GM23338 (cell line): ENCODE measurements at regions not wholly inside any gene's neighbourhood (a gene's known extent, or its start where the extent isn't known, plus 50 kb on each side); places are given as distances from the start of the nearest gene placed in this dataset.
A peak's percentile ranks its signal among the peaks of the same experiment; 100 is the strongest.

ENCODE experiments used
- ATAC-seq: fragments of 200-7000 bp; cut with Tn5 transposase; 3 replicates; pipeline ENCODE4 v1.9.1; 2020
- DNase-seq: peaks from one replicate; pipeline ENCODE4 v3.0.0-alpha.2; 2015; ENCODE audit warnings: low spot score
- H2AFZ ChIP-seq: fragments of 200-600 bp; sonication (generic); 2 replicates; pipeline ENCODE4 v1.8.0; 2016; ENCODE audit warnings: antibody characterized with exemption, mild to moderate bottlenecking, moderate library complexity
- H3F3A ChIP-seq: fragments of 200-600 bp; sonication (generic); replicated peaks from 2 replicates; pipeline ENCODE4 v1.8.0; 2017; ENCODE audit warnings: antibody characterized with exemption, mixed run types, low read depth
- H3K27ac ChIP-seq: fragments of 200-600 bp; sonication (generic); 2 replicates; pipeline ENCODE4 v1.6.1; 2016; ENCODE audit warnings: low read depth
- H3K27me3 ChIP-seq: fragments of 200-600 bp; sonication (generic); 2 replicates; pipeline ENCODE4 v1.8.0; 2016; ENCODE audit warnings: mild to moderate bottlenecking, mixed run types, moderate library complexity; ENCODE audit not compliant: insufficient read depth
- H3K36me3 ChIP-seq: fragments of 200-600 bp; sonication (generic); 2 replicates; pipeline ENCODE4 v1.8.0; 2016; ENCODE audit warnings: mild to moderate bottlenecking; ENCODE audit not compliant: insufficient read depth
- H3K4me1 ChIP-seq: fragments of 200-600 bp; sonication (generic); 2 replicates; pipeline ENCODE4 v1.8.0; 2016; ENCODE audit warnings: mild to moderate bottlenecking, moderate library complexity; ENCODE audit not compliant: insufficient read depth
- H3K4me2 ChIP-seq: fragments of 200-600 bp; sonication (generic); 2 replicates; pipeline ENCODE4 v1.7.1; 2017; ENCODE audit warnings: mixed run types
- H3K4me3 ChIP-seq: fragments of 200-600 bp; sonication (generic); 2 replicates; pipeline ENCODE4 v1.6.1; 2016; ENCODE audit warnings: mixed run types
- H3K79me2 ChIP-seq: fragments of 200-600 bp; sonication (generic); replicated peaks from 2 replicates; pipeline ENCODE4 v1.8.0; 2017; ENCODE audit warnings: mild to moderate bottlenecking; ENCODE audit not compliant: insufficient read depth
- H3K9me2 ChIP-seq: fragments of 200-600 bp; sonication (generic); 2 replicates; pipeline ENCODE4 v1.8.0; 2017; ENCODE audit not compliant: insufficient read depth
- H4K20me1 ChIP-seq: fragments of 200-600 bp; sonication (generic); replicated peaks from 2 replicates; pipeline ENCODE4 v1.8.0; 2017; ENCODE audit warnings: mild to moderate bottlenecking; ENCODE audit not compliant: insufficient read depth
- H3K27ac Mint-ChIP-seq: 2 replicates; pipeline ENCODE4 v1.8.0; 2020; ENCODE audit warnings: inconsistent platforms, mild to moderate bottlenecking, moderate library complexity, mixed read lengths
- H3K27me3 Mint-ChIP-seq: 3 replicates; pipeline ENCODE4 v1.8.0; 2022; ENCODE audit warnings: low read depth, mild to moderate bottlenecking, moderate library complexity, mixed read lengths, inconsistent platforms; ENCODE audit not compliant: insufficient read depth, poor library complexity
- H3K36me3 Mint-ChIP-seq: 3 replicates; pipeline ENCODE4 v1.8.0; 2021; ENCODE audit warnings: low read depth, mild to moderate bottlenecking, inconsistent platforms, moderate library complexity, mixed read lengths
- H3K4me1 Mint-ChIP-seq: 3 replicates; pipeline ENCODE4 v1.8.0; 2020; ENCODE audit warnings: mild to moderate bottlenecking, inconsistent platforms, mixed read lengths
- H3K4me3 Mint-ChIP-seq: 3 replicates; pipeline ENCODE4 v1.8.0; 2021; ENCODE audit warnings: moderate library complexity, mild to moderate bottlenecking, inconsistent platforms, mixed read lengths
- H3K9me3 Mint-ChIP-seq: 3 replicates; pipeline ENCODE4 v1.8.0; 2020; ENCODE audit warnings: moderate library complexity, mild to moderate bottlenecking, inconsistent platforms, mixed read lengths
- CREB1 ChIP-seq: fragments of 250-450 bp; sonication (Bioruptor Pico); IDR thresholded peaks from 2 replicates; pipeline ENCODE4 v1.5.0; 2020; ENCODE audit warnings: low read depth, mild to moderate bottlenecking, moderate library complexity
- EZH2 ChIP-seq: fragments of 200-600 bp; sonication (generic); IDR thresholded peaks from one replicate; pipeline ENCODE4 v1.8.0; 2017; ENCODE audit warnings: antibody characterized with exemption, mild to moderate bottlenecking, low read depth; ENCODE audit not compliant: unreplicated experiment
- EZH2phosphoT487 ChIP-seq: fragments of 200-600 bp; sonication (generic); IDR thresholded peaks from one replicate; pipeline ENCODE4 v1.8.1; 2018; ENCODE audit warnings: antibody characterized with exemption; ENCODE audit not compliant: unreplicated experiment
- JUNB ChIP-seq: IDR thresholded peaks from one replicate; pipeline ENCODE4 v1.6.1; 2016; ENCODE audit warnings: antibody characterized with exemption; ENCODE audit not compliant: unreplicated experiment
- NANOG ChIP-seq: IDR thresholded peaks from 2 replicates; pipeline ENCODE4 v1.6.1; 2016; ENCODE audit warnings: antibody characterized with exemption, borderline replicate concordance
- STAT1 ChIP-seq: IDR thresholded peaks from one replicate; pipeline ENCODE4 v1.6.1; 2016; ENCODE audit warnings: antibody characterized with exemption; ENCODE audit not compliant: unreplicated experiment
- ZNF114 ChIP-seq: fragments of 250-450 bp; sonication (Bioruptor Pico); IDR thresholded peaks from 2 replicates; pipeline ENCODE4 v1.5.0; 2020; ENCODE audit warnings: mild to moderate bottlenecking, moderate library complexity
- ZNF331 ChIP-seq: fragments of 250-450 bp; sonication (Bioruptor Pico); IDR thresholded peaks from 2 replicates; pipeline ENCODE4 v1.5.0; 2020; ENCODE audit warnings: low read depth, mild to moderate bottlenecking, moderate library complexity
- TF ChIP-seq, protein P1 (sequence below): IDR thresholded peaks from one replicate; pipeline ENCODE4 v1.6.1; 2018; ENCODE audit warnings: antibody characterized with exemption; ENCODE audit not compliant: unreplicated experiment
- TF ChIP-seq, protein P2 (sequence below): IDR thresholded peaks from 2 replicates; pipeline ENCODE4 v1.6.1; 2016; ENCODE audit warnings: antibody characterized with exemption
- TF ChIP-seq, protein P3 (sequence below): fragments of 250-450 bp; sonication (Bioruptor Pico); IDR thresholded peaks from 2 replicates; pipeline ENCODE4 v1.5.0; 2020; ENCODE audit warnings: mild to moderate bottlenecking, moderate library complexity

DNA sequence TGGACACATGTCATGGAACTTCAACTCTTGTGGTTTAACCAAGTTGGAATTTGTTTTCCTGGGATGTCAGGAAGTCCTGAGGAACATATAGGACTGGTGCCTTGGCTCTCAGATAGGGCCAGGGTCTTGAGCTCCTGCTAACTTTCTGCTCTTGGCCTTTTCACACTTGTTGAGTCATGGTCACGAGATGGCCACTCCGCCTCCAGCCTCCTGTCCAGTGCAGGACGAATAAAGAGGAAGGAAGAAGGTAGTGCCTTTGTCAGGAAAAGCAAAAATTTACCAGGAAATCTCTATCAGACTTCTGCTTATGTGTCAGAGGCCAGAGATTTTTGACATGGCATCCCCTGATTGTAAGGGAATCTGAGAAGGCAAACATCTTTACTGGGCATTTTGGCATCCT lies 89.1 kb upstream of the ARHGAP20 start (continued):
- TF ChIP-seq, protein P1, sequence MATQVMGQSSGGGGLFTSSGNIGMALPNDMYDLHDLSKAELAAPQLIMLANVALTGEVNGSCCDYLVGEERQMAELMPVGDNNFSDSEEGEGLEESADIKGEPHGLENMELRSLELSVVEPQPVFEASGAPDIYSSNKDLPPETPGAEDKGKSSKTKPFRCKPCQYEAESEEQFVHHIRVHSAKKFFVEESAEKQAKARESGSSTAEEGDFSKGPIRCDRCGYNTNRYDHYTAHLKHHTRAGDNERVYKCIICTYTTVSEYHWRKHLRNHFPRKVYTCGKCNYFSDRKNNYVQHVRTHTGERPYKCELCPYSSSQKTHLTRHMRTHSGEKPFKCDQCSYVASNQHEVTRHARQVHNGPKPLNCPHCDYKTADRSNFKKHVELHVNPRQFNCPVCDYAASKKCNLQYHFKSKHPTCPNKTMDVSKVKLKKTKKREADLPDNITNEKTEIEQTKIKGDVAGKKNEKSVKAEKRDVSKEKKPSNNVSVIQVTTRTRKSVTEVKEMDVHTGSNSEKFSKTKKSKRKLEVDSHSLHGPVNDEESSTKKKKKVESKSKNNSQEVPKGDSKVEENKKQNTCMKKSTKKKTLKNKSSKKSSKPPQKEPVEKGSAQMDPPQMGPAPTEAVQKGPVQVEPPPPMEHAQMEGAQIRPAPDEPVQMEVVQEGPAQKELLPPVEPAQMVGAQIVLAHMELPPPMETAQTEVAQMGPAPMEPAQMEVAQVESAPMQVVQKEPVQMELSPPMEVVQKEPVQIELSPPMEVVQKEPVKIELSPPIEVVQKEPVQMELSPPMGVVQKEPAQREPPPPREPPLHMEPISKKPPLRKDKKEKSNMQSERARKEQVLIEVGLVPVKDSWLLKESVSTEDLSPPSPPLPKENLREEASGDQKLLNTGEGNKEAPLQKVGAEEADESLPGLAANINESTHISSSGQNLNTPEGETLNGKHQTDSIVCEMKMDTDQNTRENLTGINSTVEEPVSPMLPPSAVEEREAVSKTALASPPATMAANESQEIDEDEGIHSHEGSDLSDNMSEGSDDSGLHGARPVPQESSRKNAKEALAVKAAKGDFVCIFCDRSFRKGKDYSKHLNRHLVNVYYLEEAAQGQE, result no peak
- no peak for TF ChIP-seq JUNB
- TF ChIP-seq CREB1 (CRISPR knock-in tag), result no peak
- no peak for TF ChIP-seq EZH2phosphoT487
- no peak for TF ChIP-seq STAT1
- TF ChIP-seq, protein P2, sequence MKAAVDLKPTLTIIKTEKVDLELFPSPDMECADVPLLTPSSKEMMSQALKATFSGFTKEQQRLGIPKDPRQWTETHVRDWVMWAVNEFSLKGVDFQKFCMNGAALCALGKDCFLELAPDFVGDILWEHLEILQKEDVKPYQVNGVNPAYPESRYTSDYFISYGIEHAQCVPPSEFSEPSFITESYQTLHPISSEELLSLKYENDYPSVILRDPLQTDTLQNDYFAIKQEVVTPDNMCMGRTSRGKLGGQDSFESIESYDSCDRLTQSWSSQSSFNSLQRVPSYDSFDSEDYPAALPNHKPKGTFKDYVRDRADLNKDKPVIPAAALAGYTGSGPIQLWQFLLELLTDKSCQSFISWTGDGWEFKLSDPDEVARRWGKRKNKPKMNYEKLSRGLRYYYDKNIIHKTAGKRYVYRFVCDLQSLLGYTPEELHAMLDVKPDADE, result no peak
- no peak for TF ChIP-seq ZNF331 (CRISPR knock-in tag)
- TF ChIP-seq EZH2, result no peak

DNA sequence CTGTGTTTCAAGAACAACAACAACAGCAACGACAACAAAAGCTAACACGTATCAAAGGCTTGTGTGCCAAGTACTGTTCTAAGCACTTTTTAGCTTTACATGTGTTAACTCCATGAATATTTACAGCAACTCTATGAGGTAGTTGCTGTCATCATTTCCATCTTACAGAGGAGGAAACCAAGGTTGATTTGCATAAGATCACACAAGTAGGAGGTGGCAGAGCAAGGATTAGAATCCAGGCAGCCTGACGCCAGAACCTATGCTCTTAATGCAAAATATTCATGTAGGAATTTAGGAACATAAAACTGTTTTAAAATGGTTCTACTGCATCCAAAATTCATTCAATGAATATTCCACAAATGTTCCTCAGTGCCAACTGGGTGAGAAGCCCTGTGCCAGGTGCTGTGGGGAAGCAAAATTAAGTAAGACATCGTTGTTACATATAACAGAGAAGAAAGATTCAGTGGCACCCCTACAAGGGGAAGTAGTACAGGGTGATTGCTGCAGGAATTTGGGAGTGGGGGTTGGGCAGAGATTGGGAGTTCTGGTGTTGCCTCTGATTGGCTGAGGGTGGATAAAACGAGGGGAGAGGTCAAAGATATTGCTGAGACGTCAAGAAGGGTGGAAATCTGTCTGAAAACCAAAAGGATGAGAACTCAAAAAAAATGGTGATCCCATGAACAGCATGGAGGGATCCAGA lies 86.1 kb upstream of the ARHGAP20 start:
- Histone ChIP-seq H3K79me2 (no peaks in the 10 kb centered on the region), H3K4me1 (no peaks in the 10 kb centered on the region), H3F3A (no peaks in the 10 kb centered on the region), H3K36me3 (no peaks in the 10 kb centered on the region), H3K27me3 (no peaks in the 10 kb centered on the region), H3K4me3 (no peak overlapping the region), H3K4me2 (no peak overlapping the region), H2AFZ (peak overlapping the region; percentile 64; the same call in 1 of the 2 replicates), H3K27ac (no peak overlapping the region), H4K20me1 (no peaks in the 10 kb centered on the region), H3K9me2 (no peaks in the 10 kb centered on the region)
- no peak for ATAC-seq
- no peak overlapping the region for H3K27ac Mint-ChIP-seq
- H3K27me3 Mint-ChIP-seq, result peaks cover 1% of the 10 kb centered on the region
- no peak overlapping the region for H3K4me3 Mint-ChIP-seq
- no peak for DNase-seq
- no peaks in the 10 kb centered on the region for H3K36me3 Mint-ChIP-seq
- H3K9me3 Mint-ChIP-seq, result no peaks in the 10 kb centered on the region; the same call in 2 of the 3 replicates
- peaks cover 10% of the 10 kb centered on the region for H3K4me1 Mint-ChIP-seq
- TF ChIP-seq EZH2phosphoT487 (no peak), NANOG (no peak), ZNF331 (CRISPR knock-in tag) (no peak), STAT1 (no peak), EZH2 (no peak), ZNF114 (CRISPR knock-in tag) (no peak)
- TF ChIP-seq, protein P3, sequence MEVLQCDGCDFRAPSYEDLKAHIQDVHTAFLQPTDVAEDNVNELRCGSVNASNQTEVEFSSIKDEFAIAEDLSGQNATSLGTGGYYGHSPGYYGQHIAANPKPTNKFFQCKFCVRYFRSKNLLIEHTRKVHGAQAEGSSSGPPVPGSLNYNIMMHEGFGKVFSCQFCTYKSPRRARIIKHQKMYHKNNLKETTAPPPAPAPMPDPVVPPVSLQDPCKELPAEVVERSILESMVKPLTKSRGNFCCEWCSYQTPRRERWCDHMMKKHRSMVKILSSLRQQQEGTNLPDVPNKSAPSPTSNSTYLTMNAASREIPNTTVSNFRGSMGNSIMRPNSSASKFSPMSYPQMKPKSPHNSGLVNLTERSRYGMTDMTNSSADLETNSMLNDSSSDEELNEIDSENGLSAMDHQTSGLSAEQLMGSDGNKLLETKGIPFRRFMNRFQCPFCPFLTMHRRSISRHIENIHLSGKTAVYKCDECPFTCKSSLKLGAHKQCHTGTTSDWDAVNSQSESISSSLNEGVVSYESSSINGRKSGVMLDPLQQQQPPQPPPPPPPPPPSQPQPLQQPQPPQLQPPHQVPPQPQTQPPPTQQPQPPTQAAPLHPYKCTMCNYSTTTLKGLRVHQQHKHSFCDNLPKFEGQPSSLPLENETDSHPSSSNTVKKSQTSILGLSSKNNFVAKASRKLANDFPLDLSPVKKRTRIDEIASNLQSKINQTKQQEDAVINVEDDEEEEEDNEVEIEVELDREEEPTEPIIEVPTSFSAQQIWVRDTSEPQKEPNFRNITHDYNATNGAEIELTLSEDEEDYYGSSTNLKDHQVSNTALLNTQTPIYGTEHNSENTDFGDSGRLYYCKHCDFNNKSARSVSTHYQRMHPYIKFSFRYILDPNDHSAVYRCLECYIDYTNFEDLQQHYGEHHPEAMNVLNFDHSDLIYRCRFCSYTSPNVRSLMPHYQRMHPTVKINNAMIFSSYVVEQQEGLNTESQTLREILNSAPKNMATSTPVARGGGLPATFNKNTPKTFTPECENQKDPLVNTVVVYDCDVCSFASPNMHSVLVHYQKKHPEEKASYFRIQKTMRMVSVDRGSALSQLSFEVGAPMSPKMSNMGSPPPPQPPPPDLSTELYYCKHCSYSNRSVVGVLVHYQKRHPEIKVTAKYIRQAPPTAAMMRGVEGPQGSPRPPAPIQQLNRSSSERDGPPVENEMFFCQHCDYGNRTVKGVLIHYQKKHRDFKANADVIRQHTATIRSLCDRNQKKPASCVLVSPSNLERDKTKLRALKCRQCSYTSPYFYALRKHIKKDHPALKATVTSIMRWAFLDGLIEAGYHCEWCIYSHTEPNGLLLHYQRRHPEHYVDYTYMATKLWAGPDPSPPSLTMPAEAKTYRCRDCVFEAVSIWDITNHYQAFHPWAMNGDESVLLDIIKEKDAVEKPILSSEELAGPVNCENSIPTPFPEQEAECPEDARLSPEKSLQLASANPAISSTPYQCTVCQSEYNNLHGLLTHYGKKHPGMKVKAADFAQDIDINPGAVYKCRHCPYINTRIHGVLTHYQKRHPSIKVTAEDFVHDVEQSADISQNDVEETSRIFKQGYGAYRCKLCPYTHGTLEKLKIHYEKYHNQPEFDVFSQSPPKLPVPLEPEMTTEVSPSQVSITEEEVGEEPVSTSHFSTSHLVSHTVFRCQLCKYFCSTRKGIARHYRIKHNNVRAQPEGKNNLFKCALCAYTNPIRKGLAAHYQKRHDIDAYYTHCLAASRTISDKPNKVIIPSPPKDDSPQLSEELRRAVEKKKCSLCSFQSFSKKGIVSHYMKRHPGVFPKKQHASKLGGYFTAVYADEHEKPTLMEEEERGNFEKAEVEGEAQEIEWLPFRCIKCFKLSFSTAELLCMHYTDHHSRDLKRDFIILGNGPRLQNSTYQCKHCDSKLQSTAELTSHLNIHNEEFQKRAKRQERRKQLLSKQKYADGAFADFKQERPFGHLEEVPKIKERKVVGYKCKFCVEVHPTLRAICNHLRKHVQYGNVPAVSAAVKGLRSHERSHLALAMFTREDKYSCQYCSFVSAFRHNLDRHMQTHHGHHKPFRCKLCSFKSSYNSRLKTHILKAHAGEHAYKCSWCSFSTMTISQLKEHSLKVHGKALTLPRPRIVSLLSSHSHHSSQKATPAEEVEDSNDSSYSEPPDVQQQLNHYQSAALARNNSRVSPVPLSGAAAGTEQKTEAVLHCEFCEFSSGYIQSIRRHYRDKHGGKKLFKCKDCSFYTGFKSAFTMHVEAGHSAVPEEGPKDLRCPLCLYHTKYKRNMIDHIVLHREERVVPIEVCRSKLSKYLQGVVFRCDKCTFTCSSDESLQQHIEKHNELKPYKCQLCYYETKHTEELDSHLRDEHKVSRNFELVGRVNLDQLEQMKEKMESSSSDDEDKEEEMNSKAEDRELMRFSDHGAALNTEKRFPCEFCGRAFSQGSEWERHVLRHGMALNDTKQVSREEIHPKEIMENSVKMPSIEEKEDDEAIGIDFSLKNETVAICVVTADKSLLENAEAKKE, result no peak
